WI38 (cell line): ENCODE measurements at regions not wholly inside any gene's neighbourhood (a gene's known extent, or its start where the extent isn't known, plus 50 kb on each side); places are given as distances from the start of the nearest gene placed in this dataset.

Experiments
- H3K4me3 ChIP-seq: 2 replicates; pipeline ENCODE4 v1.5.1; 2011; ENCODE audit warnings: low read depth, mild to moderate bottlenecking, control low read depth, low read length
- TF ChIP-seq, protein P1 (sequence below): IDR thresholded peaks from 2 replicates; pipeline ENCODE4 v1.5.1; 2012; ENCODE audit warnings: low read depth, mild to moderate bottlenecking, control low read depth, low read length

DNA sequence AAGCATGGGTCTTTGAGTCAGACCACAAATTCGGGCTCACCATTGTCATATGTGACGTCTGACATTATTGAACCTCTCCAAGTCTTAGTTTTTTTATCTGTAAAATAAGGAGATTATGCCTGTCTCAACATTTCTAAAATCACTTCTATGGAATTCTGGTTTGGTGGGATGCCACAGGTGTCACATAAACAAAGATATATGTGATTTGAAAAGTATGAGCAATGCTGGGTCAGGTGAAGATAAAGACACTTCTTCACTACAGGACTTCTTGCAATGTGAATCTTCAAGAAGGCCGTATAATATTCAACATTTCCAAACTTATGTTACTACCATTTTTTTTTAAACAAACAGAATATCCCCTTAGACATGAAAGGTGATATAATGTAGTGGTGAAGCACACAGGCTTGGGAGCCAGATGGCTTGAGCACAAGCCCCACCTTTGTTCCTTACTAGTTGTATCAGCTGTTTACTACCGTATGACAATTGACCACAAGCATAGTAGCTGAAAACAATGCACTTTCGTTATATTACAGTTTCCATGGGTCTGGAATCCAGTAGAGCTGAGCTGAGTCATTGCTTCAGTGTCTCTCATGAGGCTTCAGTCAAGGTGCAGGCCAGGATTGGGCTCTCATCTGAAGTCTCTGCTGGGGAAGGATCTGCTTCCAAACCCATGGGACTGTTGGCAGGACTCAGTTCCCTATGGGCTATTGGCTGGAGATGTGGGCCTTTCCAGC, 87.7 kb downstream of the UTP18 start:
- TF ChIP-seq, protein P1, sequence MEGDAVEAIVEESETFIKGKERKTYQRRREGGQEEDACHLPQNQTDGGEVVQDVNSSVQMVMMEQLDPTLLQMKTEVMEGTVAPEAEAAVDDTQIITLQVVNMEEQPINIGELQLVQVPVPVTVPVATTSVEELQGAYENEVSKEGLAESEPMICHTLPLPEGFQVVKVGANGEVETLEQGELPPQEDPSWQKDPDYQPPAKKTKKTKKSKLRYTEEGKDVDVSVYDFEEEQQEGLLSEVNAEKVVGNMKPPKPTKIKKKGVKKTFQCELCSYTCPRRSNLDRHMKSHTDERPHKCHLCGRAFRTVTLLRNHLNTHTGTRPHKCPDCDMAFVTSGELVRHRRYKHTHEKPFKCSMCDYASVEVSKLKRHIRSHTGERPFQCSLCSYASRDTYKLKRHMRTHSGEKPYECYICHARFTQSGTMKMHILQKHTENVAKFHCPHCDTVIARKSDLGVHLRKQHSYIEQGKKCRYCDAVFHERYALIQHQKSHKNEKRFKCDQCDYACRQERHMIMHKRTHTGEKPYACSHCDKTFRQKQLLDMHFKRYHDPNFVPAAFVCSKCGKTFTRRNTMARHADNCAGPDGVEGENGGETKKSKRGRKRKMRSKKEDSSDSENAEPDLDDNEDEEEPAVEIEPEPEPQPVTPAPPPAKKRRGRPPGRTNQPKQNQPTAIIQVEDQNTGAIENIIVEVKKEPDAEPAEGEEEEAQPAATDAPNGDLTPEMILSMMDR, result no peak
- no peak overlapping the region for H3K4me3 ChIP-seq

DNA sequence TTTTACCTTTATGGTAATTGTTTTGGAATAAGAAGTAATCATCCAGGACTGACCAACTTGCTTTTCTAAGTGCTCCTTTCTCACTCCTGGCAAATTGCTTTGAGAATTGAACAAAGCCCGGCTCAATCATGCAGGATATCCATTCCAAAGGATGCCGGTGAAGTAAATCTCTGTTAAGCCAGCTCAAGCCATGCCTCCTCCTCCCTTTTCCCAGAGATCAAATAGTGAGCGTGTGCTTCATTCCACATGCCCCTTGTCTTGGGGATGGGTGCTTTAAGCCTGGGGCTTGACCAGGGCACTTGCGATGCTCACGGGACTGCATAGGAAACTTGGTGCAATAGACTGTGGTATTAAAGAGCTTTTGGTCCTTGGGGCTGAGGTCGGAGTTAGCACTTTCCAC, 90.7 kb downstream of the UTP18 start:
- no peak overlapping the region for H3K4me3 ChIP-seq

DNA sequence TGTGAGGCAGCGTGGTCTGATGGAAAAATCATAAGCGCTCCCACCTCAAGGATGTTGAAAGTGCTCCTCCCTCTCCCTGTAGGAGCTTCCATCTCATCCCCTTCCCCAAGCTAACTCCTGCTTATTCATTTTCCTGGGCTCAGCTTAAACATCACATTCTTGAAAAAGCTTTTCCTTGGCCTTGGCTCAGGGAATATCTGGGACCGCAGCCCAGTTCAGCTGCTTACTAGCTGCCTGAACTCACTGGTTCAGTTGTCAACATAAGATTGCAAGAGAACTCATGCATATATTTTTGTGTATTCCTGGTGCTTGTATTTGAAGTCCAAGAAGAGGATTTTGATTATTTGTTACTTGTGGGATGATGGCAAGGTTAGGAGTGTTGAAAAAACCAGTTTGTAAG, 91.5 kb downstream of the UTP18 start:
- no peak overlapping the region for H3K4me3 ChIP-seq
- TF ChIP-seq, protein P1, result no peak

More for the DNA sequence above, 90.7 kb downstream of the UTP18 start:
- TF ChIP-seq, protein P1, result no peak

DNA sequence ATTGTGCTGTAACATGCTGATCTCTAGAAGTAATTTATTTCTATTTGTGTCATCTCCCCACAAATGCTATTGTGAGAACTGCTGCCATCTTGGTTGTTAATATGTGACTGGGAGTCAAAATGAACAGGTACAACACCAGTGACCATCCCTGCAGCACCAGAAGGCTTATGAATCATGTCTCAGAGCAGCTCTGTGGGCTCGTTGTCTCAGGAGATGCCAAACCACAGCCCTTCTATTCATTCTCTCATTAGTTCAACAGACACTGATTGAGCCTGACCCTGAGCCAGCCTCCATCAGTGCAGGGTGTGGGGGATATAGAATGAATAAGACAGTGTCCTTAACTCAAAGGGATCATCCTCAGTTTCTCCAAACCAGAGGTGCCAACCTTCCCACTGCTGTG, 92.5 kb downstream of the UTP18 start:
- TF ChIP-seq, protein P1, result no peak

DNA sequence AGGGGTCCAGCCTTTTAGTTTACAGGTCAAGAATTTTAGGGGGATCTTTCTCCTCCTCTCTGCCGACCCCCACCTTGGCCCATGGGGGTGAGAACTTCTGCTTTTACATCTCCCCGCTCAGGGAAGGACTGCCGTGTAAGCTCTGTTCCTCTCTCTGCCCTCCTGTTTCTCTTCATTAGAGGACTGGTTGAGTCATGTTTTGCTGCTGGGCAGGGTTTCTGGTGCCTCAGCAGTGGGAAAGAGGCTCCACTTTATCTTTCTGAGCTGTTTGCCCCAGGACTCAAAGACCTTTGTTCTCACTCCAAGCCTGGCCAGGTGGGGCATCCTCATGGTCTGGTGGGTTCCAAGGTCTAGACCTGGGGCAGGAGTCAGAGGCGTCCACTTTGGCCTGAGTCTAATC, 93.0 kb downstream of the UTP18 start:
- no peak overlapping the region for H3K4me3 ChIP-seq
- TF ChIP-seq, protein P1, result no peak

More for the DNA sequence above, 92.5 kb downstream of the UTP18 start:
- H3K4me3 ChIP-seq, result no peak overlapping the region

DNA sequence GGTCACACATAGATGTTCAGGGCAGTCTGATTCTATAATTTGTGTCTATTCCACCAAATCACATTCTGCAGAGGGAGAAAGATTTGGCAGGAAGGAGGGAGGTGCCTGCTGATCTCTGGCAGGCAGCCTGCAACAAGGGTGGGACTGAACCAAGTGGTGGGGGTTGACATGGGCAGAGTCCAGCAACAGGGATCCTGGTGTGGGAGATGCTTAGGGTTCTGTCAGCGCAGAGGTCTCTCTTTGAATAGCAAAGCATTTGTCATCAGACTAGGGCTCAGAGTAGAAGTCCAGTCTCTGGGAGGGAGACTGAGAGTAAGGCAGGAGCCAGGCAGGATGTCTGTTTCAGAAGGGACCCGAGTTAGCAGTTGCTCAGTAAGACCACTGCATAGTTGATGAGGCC, 94.6 kb downstream of the UTP18 start:
- TF ChIP-seq, protein P1, result no peak
- H3K4me3 ChIP-seq, result no peak overlapping the region

DNA sequence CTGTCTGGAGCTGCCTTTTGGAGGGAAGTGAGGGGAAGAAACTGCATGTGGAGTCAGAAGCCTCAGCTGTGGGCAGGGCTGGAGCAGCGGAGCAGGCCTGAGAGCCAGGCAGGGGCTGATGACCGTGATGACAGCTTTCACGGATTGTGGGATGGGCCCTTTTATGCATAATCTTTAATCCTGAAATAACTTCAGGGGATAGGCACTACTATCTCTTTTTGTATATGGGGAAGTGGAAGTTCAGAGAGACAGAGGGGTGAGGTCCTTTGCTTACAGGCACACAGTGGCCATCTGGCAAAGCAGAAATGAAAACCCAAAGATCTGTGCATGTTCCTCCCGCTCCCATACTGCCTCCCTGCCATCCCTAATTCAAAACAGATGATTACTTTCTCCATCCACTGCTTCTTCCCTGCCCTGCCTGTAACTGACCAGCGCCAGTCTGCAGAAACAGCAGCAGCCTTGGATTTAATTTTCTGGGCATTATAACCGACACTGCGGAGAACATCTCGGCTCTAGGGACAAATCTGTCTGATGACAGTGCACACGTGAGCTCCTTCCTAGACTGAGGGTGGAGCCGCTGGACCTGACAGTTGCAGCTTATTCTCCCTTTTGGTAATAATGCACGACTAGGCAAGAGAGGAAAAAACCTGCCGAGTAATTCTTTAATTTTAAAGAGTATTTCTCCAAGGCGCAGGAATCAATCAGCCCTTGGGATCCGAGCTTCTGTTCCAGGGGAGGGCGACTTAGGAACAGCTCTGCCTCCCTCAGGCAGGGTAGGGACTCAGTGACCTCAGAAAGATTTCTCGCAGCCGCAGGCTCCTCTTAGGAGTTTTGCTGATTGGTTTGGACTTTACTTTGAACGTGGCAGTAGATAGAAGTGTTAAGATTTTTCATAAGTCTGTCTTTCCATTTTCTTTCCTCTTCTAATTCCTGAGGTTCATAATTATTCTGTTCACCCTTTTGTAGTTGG, 95.4 kb downstream of the UTP18 start:
- no peak overlapping the region for H3K4me3 ChIP-seq
- TF ChIP-seq, protein P1, result no peak
